Stimulated activated effector memory CD8-positive, alpha-beta T cell treated with anti-CD3 and anti-CD28 coated beads, Interleukin-12 subunit alpha, Interleukin-12 subunit beta, amount 100 ng/mL, for 72 hours (primary cell): ENCODE measurements at regions not wholly inside any gene's neighbourhood (a gene's known extent, or its start where the extent isn't known, plus 50 kb on each side); places are given as distances from the start of the nearest gene placed in this dataset.

Source experiments
- ATAC-seq: fragments of 150-1000 bp; cut with Tn5 transposase; 2 replicates; pipeline ENCODE4 v1.10.0; 2021
- DNase-seq, 2 donors: peaks; one replicate each; pipeline ENCODE4 v3.0.0; 2021 to 2022; ENCODE audit warnings: low spot score in 2 of 2
- H3K27ac Mint-ChIP-seq: one replicate; pipeline ENCODE4 v1.8.0; 2022; ENCODE audit warnings: mild to moderate bottlenecking, mixed read lengths
- H3K36me3 Mint-ChIP-seq: one replicate; pipeline ENCODE4 v1.8.0; 2022; ENCODE audit warnings: mild to moderate bottlenecking, mixed read lengths
- H3K4me1 Mint-ChIP-seq: one replicate; pipeline ENCODE4 v1.8.0; 2022; ENCODE audit warnings: mixed read lengths
- H3K4me3 Mint-ChIP-seq: one replicate; pipeline ENCODE4 v1.8.0; 2022; ENCODE audit warnings: mild to moderate bottlenecking, mixed read lengths
- H3K9me3 Mint-ChIP-seq: one replicate; pipeline ENCODE4 v1.8.0; 2022; ENCODE audit warnings: mixed read lengths

- no peaks in the 10 kb centered on the region for H3K4me1 Mint-ChIP-seq
- no peak for ATAC-seq
- H3K9me3 Mint-ChIP-seq, result no peaks in the 10 kb centered on the region
- H3K4me3 Mint-ChIP-seq, result no peak overlapping the region
- no peaks in the 10 kb centered on the region for H3K36me3 Mint-ChIP-seq
- H3K27ac Mint-ChIP-seq, result no peak overlapping the region
- DNase-seq, result no peak
These were observed 123.8 kb upstream of the NSMCE3 start for GRCh38 chr15:29393443-29393842.

- H3K36me3 Mint-ChIP-seq, result no peaks in the 10 kb centered on the region
- DNase-seq, result no peak
- no peak overlapping the region for H3K4me3 Mint-ChIP-seq
- H3K9me3 Mint-ChIP-seq, result no peaks in the 10 kb centered on the region
- H3K27ac Mint-ChIP-seq, result no peak overlapping the region
- ATAC-seq, result no peak
- no peaks in the 10 kb centered on the region for H3K4me1 Mint-ChIP-seq
These were observed 122.7 kb upstream of the NSMCE3 start for GRCh38 chr15:29392358-29392757.

- no peak for DNase-seq
- H3K4me1 Mint-ChIP-seq, result no peaks in the 10 kb centered on the region
- no peaks in the 10 kb centered on the region for H3K9me3 Mint-ChIP-seq
- H3K4me3 Mint-ChIP-seq, result no peak overlapping the region
- no peaks in the 10 kb centered on the region for H3K36me3 Mint-ChIP-seq
- no peak overlapping the region for H3K27ac Mint-ChIP-seq
- no peak for ATAC-seq
These were observed 120.4 kb upstream of the NSMCE3 start for GRCh38 chr15:29390051-29390450.

- no peak for DNase-seq
- ATAC-seq, result no peak
- Mint-ChIP-seq H3K36me3 (no peaks in the 10 kb centered on the region), H3K4me1 (peaks cover 11% of the 10 kb centered on the region), H3K27ac (no peak overlapping the region), H3K9me3 (peaks cover 2% of the 10 kb centered on the region), H3K4me3 (no peak overlapping the region)
These were observed 116.9 kb upstream of the NSMCE3 start for GRCh38 chr15:29386523-29386922.

- ATAC-seq, result no peak
- peaks cover 11% of the 10 kb centered on the region for H3K4me1 Mint-ChIP-seq
- H3K27ac Mint-ChIP-seq, result no peak overlapping the region
These were observed 113.7 kb upstream of the NSMCE3 start for GRCh38 chr15:29383367-29383766.

GRCh38 chr15:29382862-29383261 is 113.2 kb upstream of the NSMCE3 start:
- DNase-seq (no peak), ATAC-seq (peak; percentile 43)
- Mint-ChIP-seq H3K4me1 (peaks cover 11% of the 10 kb centered on the region), H3K27ac (no peak overlapping the region), H3K9me3 (peaks cover 2% of the 10 kb centered on the region), H3K36me3 (no peaks in the 10 kb centered on the region), H3K4me3 (no peak overlapping the region)

More at GRCh38 chr15:29383367-29383766, 113.7 kb upstream of the NSMCE3 start:
- Mint-ChIP-seq H3K4me3 (no peak overlapping the region), H3K36me3 (no peaks in the 10 kb centered on the region), H3K9me3 (peaks cover 2% of the 10 kb centered on the region)
- DNase-seq, result no peak

GRCh38 chr15:29380466-29380865 is 110.8 kb upstream of the NSMCE3 start:
- H3K9me3 Mint-ChIP-seq, result peaks cover 2% of the 10 kb centered on the region
- H3K4me3 Mint-ChIP-seq, result no peak overlapping the region
- H3K36me3 Mint-ChIP-seq, result no peaks in the 10 kb centered on the region
- ATAC-seq (no peak), DNase-seq (no peak)
- H3K27ac Mint-ChIP-seq, result no peak overlapping the region
- peaks cover 11% of the 10 kb centered on the region for H3K4me1 Mint-ChIP-seq

- no peak for DNase-seq
- peaks cover 11% of the 10 kb centered on the region for H3K4me1 Mint-ChIP-seq
- ATAC-seq, result no peak
- no peak overlapping the region for H3K4me3 Mint-ChIP-seq
- no peaks in the 10 kb centered on the region for H3K9me3 Mint-ChIP-seq
- H3K27ac Mint-ChIP-seq, result no peak overlapping the region
- no peaks in the 10 kb centered on the region for H3K36me3 Mint-ChIP-seq
These were observed 110.0 kb upstream of the NSMCE3 start for GRCh38 chr15:29379647-29380046.

- DNase-seq, result no peak
These were observed 107.5 kb upstream of the NSMCE3 start for GRCh38 chr15:29377161-29377560.

GRCh38 chr15:29376590-29376989 is 107.0 kb upstream of the NSMCE3 start:
- ATAC-seq (no peak), DNase-seq (no peak)
- Mint-ChIP-seq H3K27ac (no peak overlapping the region), H3K9me3 (no peaks in the 10 kb centered on the region), H3K4me3 (no peak overlapping the region), H3K36me3 (no peaks in the 10 kb centered on the region), H3K4me1 (no peaks in the 10 kb centered on the region)

More at GRCh38 chr15:29377161-29377560, 107.5 kb upstream of the NSMCE3 start:
- H3K4me3 Mint-ChIP-seq, result no peak overlapping the region
- no peak overlapping the region for H3K27ac Mint-ChIP-seq
- H3K9me3 Mint-ChIP-seq, result no peaks in the 10 kb centered on the region
- no peaks in the 10 kb centered on the region for H3K36me3 Mint-ChIP-seq
- ATAC-seq, result no peak
- H3K4me1 Mint-ChIP-seq, result no peaks in the 10 kb centered on the region

GRCh38 chr15:29369261-29369660 is 99.6 kb upstream of the NSMCE3 start:
- no peak overlapping the region for H3K4me3 Mint-ChIP-seq
- no peak overlapping the region for H3K27ac Mint-ChIP-seq
- H3K9me3 Mint-ChIP-seq, result peaks cover 12% of the 10 kb centered on the region
- ATAC-seq, result no peak
- no peak for DNase-seq
- H3K36me3 Mint-ChIP-seq, result no peaks in the 10 kb centered on the region
- H3K4me1 Mint-ChIP-seq, result no peaks in the 10 kb centered on the region

- DNase-seq, result no peak
- Mint-ChIP-seq H3K4me1 (no peaks in the 10 kb centered on the region), H3K27ac (no peak overlapping the region), H3K36me3 (no peaks in the 10 kb centered on the region), H3K4me3 (no peak overlapping the region), H3K9me3 (peaks cover 12% of the 10 kb centered on the region)
- no peak for ATAC-seq
These were observed 94.9 kb upstream of the NSMCE3 start for GRCh38 chr15:29364426-29365078.

GRCh38 chr15:29361560-29361959 is 91.9 kb upstream of the NSMCE3 start:
- no peak for ATAC-seq
- H3K4me1 Mint-ChIP-seq, result no peaks in the 10 kb centered on the region
- no peak for DNase-seq
- no peaks in the 10 kb centered on the region for H3K36me3 Mint-ChIP-seq
- H3K4me3 Mint-ChIP-seq, result no peak overlapping the region
- peaks cover 2% of the 10 kb centered on the region for H3K9me3 Mint-ChIP-seq
- no peak overlapping the region for H3K27ac Mint-ChIP-seq

- H3K27ac Mint-ChIP-seq, result no peak overlapping the region
- ATAC-seq (no peak), DNase-seq (no peak)
- no peaks in the 10 kb centered on the region for H3K9me3 Mint-ChIP-seq
- no peaks in the 10 kb centered on the region for H3K36me3 Mint-ChIP-seq
- no peaks in the 10 kb centered on the region for H3K4me1 Mint-ChIP-seq
- H3K4me3 Mint-ChIP-seq, result no peak overlapping the region
These were observed 90.5 kb upstream of the NSMCE3 start for GRCh38 chr15:29360152-29360551.

GRCh38 chr15:29356786-29357185 is 87.2 kb upstream of the NSMCE3 start:
- Mint-ChIP-seq H3K36me3 (no peaks in the 10 kb centered on the region), H3K4me3 (no peak overlapping the region), H3K9me3 (no peaks in the 10 kb centered on the region), H3K27ac (no peak overlapping the region), H3K4me1 (no peaks in the 10 kb centered on the region)
- ATAC-seq (no peak), DNase-seq (no peak)

GRCh38 chr15:29355477-29355876 is 85.9 kb upstream of the NSMCE3 start:
- H3K27ac Mint-ChIP-seq, result no peak overlapping the region
- ATAC-seq (no peak), DNase-seq (no peak)
- H3K36me3 Mint-ChIP-seq, result no peaks in the 10 kb centered on the region
- H3K4me3 Mint-ChIP-seq, result no peak overlapping the region
- no peaks in the 10 kb centered on the region for H3K9me3 Mint-ChIP-seq
- H3K4me1 Mint-ChIP-seq, result no peaks in the 10 kb centered on the region

GRCh38 chr15:29352402-29352801 is 82.8 kb upstream of the NSMCE3 start:
- DNase-seq (no peak), ATAC-seq (no peak)
- no peak overlapping the region for H3K4me3 Mint-ChIP-seq
- no peaks in the 10 kb centered on the region for H3K9me3 Mint-ChIP-seq
- no peak overlapping the region for H3K27ac Mint-ChIP-seq
- no peaks in the 10 kb centered on the region for H3K4me1 Mint-ChIP-seq
- no peaks in the 10 kb centered on the region for H3K36me3 Mint-ChIP-seq
